HEK293 (cell line): ENCODE measurements at regions not wholly inside any gene's neighbourhood (a gene's known extent, or its start where the extent isn't known, plus 50 kb on each side); places are given as distances from the start of the nearest gene placed in this dataset.

Experiments used
- CTCF ChIA-PET: fragments of 350-600 bp; formaldehyde crosslinking; extraction: SDS; loops from one replicate; lab custom pipeline; 2021; ENCODE audit warnings: antibody characterized with exemption; lab: Yijun Ruan, JAX
- POLR2A ChIA-PET: fragments of 300-600 bp; formaldehyde crosslinking; extraction: SDS; loops from one replicate; lab custom pipeline; 2020; ENCODE audit warnings: antibody characterized with exemption, inconsistent platforms; lab: Yijun Ruan, JAX
- H3K27ac ChIP-seq: fragments of 200-500 bp; sonication (Bioruptor generic); 2 replicates; pipeline ENCODE4 v1.5.1; 2014; ENCODE audit warnings: low read depth, low read length, control low read depth, inconsistent platforms; ENCODE audit errors: extremely low read depth
- H3K36me3 ChIP-seq, 2 experiments: fragments of 200-500 bp in 1 of 2; sonication (Bioruptor generic) in 1 of 2; 1 replicate in 1 of 2; 2 replicates in 1 of 2; pipeline ENCODE4 v1.5.1; 2014 to 2017; ENCODE audit warnings: inconsistent platforms in 2 of 2, low read length in 2 of 2; ENCODE audit not compliant: control insufficient read depth in 2 of 2, insufficient read depth in 1 of 2
- H3K4me1 ChIP-seq: fragments of 200-500 bp; sonication (Bioruptor generic); 2 replicates; pipeline ENCODE4 v1.5.1; 2014; ENCODE audit warnings: mild to moderate bottlenecking, low read length, inconsistent platforms; ENCODE audit not compliant: control insufficient read depth, insufficient read depth
- H3K4me3 ChIP-seq: 2 replicates; pipeline ENCODE4 v1.5.1; 2011; ENCODE audit warnings: low read depth, mild to moderate bottlenecking, control low read depth, low read length, moderate library complexity
- H3K9me3 ChIP-seq: fragments of 200-500 bp; sonication (Bioruptor generic); 2 replicates; pipeline ENCODE4 v1.5.1; 2014; ENCODE audit warnings: low read depth, low read length, inconsistent platforms; ENCODE audit not compliant: control insufficient read depth, insufficient read depth
- FEZF1 ChIP-seq: fragments of 450-650 bp; formaldehyde crosslinking; IDR thresholded peaks from 2 replicates; pipeline ENCODE4 v1.5.1; 2016; ENCODE audit warnings: missing biosample characterization, missing genetic modification characterization
- HOXA7 ChIP-seq: sonication (generic); formaldehyde crosslinking; IDR thresholded peaks from 2 replicates; pipeline ENCODE4 v1.8.1; 2022; ENCODE audit warnings: missing genetic modification reagents, borderline replicate concordance
- MEIS1 ChIP-seq: sonication (generic); formaldehyde crosslinking; IDR thresholded peaks from 2 replicates; pipeline ENCODE4 v1.8.1; 2022; ENCODE audit warnings: missing genetic modification reagents, mild to moderate bottlenecking, borderline replicate concordance
- PRDM2 ChIP-seq: fragments of 450-650 bp; formaldehyde crosslinking; IDR thresholded peaks from 2 replicates; pipeline ENCODE4 v1.5.1; 2016; ENCODE audit warnings: missing biosample characterization, missing genetic modification characterization, borderline replicate concordance
- TSHZ1 ChIP-seq: fragments of 450-650 bp; formaldehyde crosslinking; IDR thresholded peaks from 2 replicates; pipeline ENCODE4 v1.5.1; 2016; ENCODE audit warnings: missing biosample characterization, missing genetic modification characterization, borderline replicate concordance
- WT1 ChIP-seq: fragments of 450-650 bp; formaldehyde crosslinking; IDR thresholded peaks from 2 replicates; pipeline ENCODE4 v1.5.1; 2016; ENCODE audit warnings: missing biosample characterization, missing genetic modification characterization
- ZBTB26 ChIP-seq: fragments of 450-650 bp; formaldehyde crosslinking; optimal IDR thresholded peaks from 2 replicates; pipeline ENCODE3; 2016; ENCODE audit warnings: missing biosample characterization, mild to moderate bottlenecking, missing genetic modification characterization
- ZFHX2 ChIP-seq: fragments of 450-650 bp; formaldehyde crosslinking; conservative IDR thresholded peaks from 2 replicates; pipeline ENCODE4 v1.5.1; 2016; ENCODE audit warnings: missing biosample characterization, missing genetic modification characterization
- ZFP37 ChIP-seq: fragments of 450-650 bp; formaldehyde crosslinking; IDR thresholded peaks from 2 replicates; pipeline ENCODE4 v1.5.1; 2016; ENCODE audit warnings: missing biosample characterization, missing genetic modification characterization
- ZFP41 ChIP-seq: fragments of 450-650 bp; formaldehyde crosslinking; IDR thresholded peaks from 2 replicates; pipeline ENCODE4 v1.5.1; 2016; ENCODE audit warnings: missing biosample characterization, missing genetic modification characterization, borderline replicate concordance
- ZNF175 ChIP-seq: fragments of 450-650 bp; formaldehyde crosslinking; IDR thresholded peaks from 2 replicates; pipeline ENCODE4 v1.5.1; 2016; ENCODE audit warnings: missing biosample characterization, missing genetic modification characterization
- ZNF24 ChIP-seq: fragments of 450-650 bp; formaldehyde crosslinking; IDR thresholded peaks from 2 replicates; pipeline ENCODE4 v1.5.1; 2016; ENCODE audit warnings: missing biosample characterization, missing genetic modification characterization
- ZNF292 ChIP-seq: fragments of 450-650 bp; formaldehyde crosslinking; IDR thresholded peaks from 2 replicates; pipeline ENCODE4 v1.5.1; 2016; ENCODE audit warnings: low read depth, missing biosample characterization, missing genetic modification characterization, borderline replicate concordance
- ZNF324 ChIP-seq: fragments of 450-650 bp; formaldehyde crosslinking; IDR thresholded peaks from 2 replicates; pipeline ENCODE4 v1.5.1; 2016; ENCODE audit warnings: missing biosample characterization, missing genetic modification characterization
- ZNF433 ChIP-seq: fragments of 450-650 bp; formaldehyde crosslinking; IDR thresholded peaks from 2 replicates; pipeline ENCODE4 v1.5.1; 2016; ENCODE audit warnings: missing biosample characterization, missing genetic modification characterization, low read depth
- ZNF48 ChIP-seq: fragments of 450-650 bp; formaldehyde crosslinking; IDR thresholded peaks from 2 replicates; pipeline ENCODE4 v1.5.1; 2016; ENCODE audit warnings: missing biosample characterization, missing genetic modification characterization
- ZNF529 ChIP-seq: fragments of 450-650 bp; formaldehyde crosslinking; IDR thresholded peaks from 2 replicates; pipeline ENCODE4 v1.5.1; 2017; ENCODE audit warnings: missing genetic modification characterization, missing biosample characterization; ENCODE audit not compliant: insufficient replicate concordance
- ZNF549 ChIP-seq: fragments of 450-650 bp; IDR thresholded peaks from 2 replicates; pipeline ENCODE4 v1.5.1; 2018; ENCODE audit warnings: missing biosample characterization, missing genetic modification characterization, mild to moderate bottlenecking, inconsistent platforms, moderate library complexity
- ZNF704 ChIP-seq: fragments of 450-650 bp; formaldehyde crosslinking; IDR thresholded peaks from 2 replicates; pipeline ENCODE4 v1.5.1; 2016; ENCODE audit warnings: missing biosample characterization, missing genetic modification characterization
- ZNF747 ChIP-seq: fragments of 450-650 bp; formaldehyde crosslinking; IDR thresholded peaks from 2 replicates; pipeline ENCODE4 v1.5.1; 2016; ENCODE audit warnings: missing biosample characterization, missing genetic modification characterization
- ZNF785 ChIP-seq: fragments of 450-650 bp; formaldehyde crosslinking; IDR thresholded peaks from 2 replicates; pipeline ENCODE4 v1.5.1; 2016; ENCODE audit warnings: missing biosample characterization, missing genetic modification characterization

GRCh38 chr3:168828014-168828413 lies 732.3 kb upstream of the GOLIM4 start:
- H3K9me3 ChIP-seq = no peaks in the 10 kb centered on the region
- H3K36me3 ChIP-seq = no peaks in the 10 kb centered on the region
- no peaks in the 10 kb centered on the region for H3K4me1 ChIP-seq
- CTCF ChIA-PET = interaction anchor here (0.7 kb wide), 1 partner anchor 541 kb away, joined by 3 read pairs; no protein-coding TSS in a partner anchor
- POLR2A ChIA-PET = no interaction called here
- TF ChIP-seq ZFP41 (tag by site-specific recombination) (no peak), PRDM2 (tag by site-specific recombination) (no peak), HOXA7 (no peak), ZNF529 (no peak), ZNF324 (tag by site-specific recombination) (no peak), ZNF292 (tag by site-specific recombination) (no peak)
- TF ChIP-seq, all 188 proteins: peak for 0
- no peak overlapping the region for H3K27ac ChIP-seq
- no peak overlapping the region for H3K4me3 ChIP-seq

- CTCF ChIA-PET = interaction anchor here (0.7 kb wide), 1 partner anchor 921 kb away, joined by 3 read pairs; no protein-coding TSS in a partner anchor
- no peak for TF ChIP-seq ZBTB26
- no peak for TF ChIP-seq WT1 (tag by site-specific recombination)
- TF ChIP-seq ZNF24 (tag by site-specific recombination) = no peak
- no peak for TF ChIP-seq MEIS1 (CRISPR knock-in tag)
- no peak for TF ChIP-seq TSHZ1
- TF ChIP-seq ZNF785 = no peak
- no peak for TF ChIP-seq ZNF704
- no peak for TF ChIP-seq ZNF175 (tag by site-specific recombination)
- no peak for TF ChIP-seq FEZF1 (tag by site-specific recombination)
- TF ChIP-seq ZFHX2 = no peak
- no peak for TF ChIP-seq ZNF549 (tag by site-specific recombination)
- TF ChIP-seq ZFP37 (tag by site-specific recombination) = no peak
- TF ChIP-seq ZNF48 (tag by site-specific recombination) = no peak
- TF ChIP-seq ZNF433 (tag by site-specific recombination) = no peak
- no peak for TF ChIP-seq ZNF747 (tag by site-specific recombination)
- POLR2A ChIA-PET = no interaction called here
These were observed 728.4 kb upstream of the GOLIM4 start for GRCh38 chr3:168824107-168824506.

More at GRCh38 chr3:168824107-168824506, 728.4 kb upstream of the GOLIM4 start:
- Histone ChIP-seq H3K4me3 (no peak overlapping the region), H3K9me3 (no peaks in the 10 kb centered on the region), H3K4me1 (no peaks in the 10 kb centered on the region), H3K36me3 (no peaks in the 10 kb centered on the region), H3K27ac (no peak overlapping the region)
